ENCODE measurements at regions not wholly inside any gene's neighbourhood (a gene's known extent, or its start where the extent isn't known, plus 50 kb on each side); places are given as distances from the start of the nearest gene placed in this dataset.

DNA sequence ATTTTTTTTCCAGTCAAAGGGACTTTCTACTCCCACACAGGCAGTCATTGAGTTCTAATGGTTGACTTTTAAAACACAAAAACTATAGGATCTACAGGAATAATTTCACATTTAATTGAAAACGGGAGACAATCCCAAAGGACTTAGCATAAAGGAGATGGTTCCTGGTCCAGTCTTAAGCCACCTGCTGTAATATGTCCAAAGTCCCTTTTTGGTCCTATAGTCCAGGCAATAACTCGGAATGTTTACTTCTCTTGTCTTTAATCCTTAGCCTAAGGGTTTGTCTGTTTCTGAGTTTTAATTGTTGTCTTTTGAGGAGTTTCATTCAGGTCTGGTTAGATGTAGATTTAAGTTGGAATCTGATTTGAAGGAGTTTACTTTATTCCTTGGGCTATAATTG lies 184.9 kb downstream of the BAMBI start:
- Histone ChIP-seq H3K27me3 (no peaks in the 10 kb centered on the region), H3K9me3 (no peaks in the 10 kb centered on the region), H3K4me3 (ENCODE audit: low read depth, low read length) (no peak overlapping the region), H3K4me1 (no peaks in the 10 kb centered on the region), H3K36me3 (no peaks in the 10 kb centered on the region)
- TF ChIP-seq CTCF (IDR thresholded peaks at IDR 0.05; ENCODE audit: low read depth, low read length): no peak
- no peak for DNase-seq

- no peaks in the 10 kb centered on the region for H3K27me3 ChIP-seq
- H3K9me3 ChIP-seq: no peaks in the 10 kb centered on the region
- TF ChIP-seq CTCF (IDR thresholded peaks at IDR 0.05; ENCODE audit: low read depth, low read length): no peak
- H3K4me1 ChIP-seq: no peaks in the 10 kb centered on the region
- no peak overlapping the region for H3K4me3 ChIP-seq (ENCODE audit: low read depth, low read length)
- H3K36me3 ChIP-seq: no peaks in the 10 kb centered on the region
- DNase-seq: no peak
Observed at GRCh38 chr10:28869606-28870201, 192.4 kb downstream of the BAMBI start.

- Histone ChIP-seq H3K27me3 (no peaks in the 10 kb centered on the region), H3K9me3 (no peaks in the 10 kb centered on the region), H3K36me3 (no peaks in the 10 kb centered on the region), H3K4me1 (no peaks in the 10 kb centered on the region), H3K4me3 (ENCODE audit: low read depth, low read length) (no peak overlapping the region)
- TF ChIP-seq CTCF (IDR thresholded peaks at IDR 0.05; ENCODE audit: low read depth, low read length): no peak
- no peak for DNase-seq
Observed at GRCh38 chr10:28871665-28872064, 194.3 kb downstream of the BAMBI start.

DNA sequence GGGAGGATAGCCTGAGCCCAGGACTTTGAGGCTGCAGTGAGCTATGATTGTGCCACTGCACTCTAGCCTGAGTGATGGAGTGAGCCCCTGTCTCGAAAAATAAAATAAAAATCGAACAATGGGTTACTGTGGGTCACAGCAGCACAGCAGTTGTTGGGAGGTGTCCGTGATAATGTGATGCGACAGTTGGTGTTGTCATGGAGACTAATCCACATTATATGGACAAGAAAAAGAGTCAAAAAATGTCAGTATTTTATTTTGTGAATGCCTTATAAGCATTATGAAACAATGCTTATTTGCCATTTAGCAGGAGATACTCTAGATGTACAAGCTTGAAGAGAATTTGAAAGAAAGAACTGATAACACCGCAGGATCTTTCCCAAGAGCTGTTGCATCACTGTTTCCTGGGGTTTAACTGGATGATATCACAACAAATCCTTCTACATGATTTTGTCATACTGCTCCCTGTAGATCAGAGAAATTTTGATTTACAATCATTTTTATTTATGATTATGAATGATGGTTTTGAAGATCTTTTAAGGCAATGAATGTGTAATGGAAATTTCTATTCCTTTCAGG lies 195.4 kb downstream of the BAMBI start:
- Histone ChIP-seq H3K27me3 (no peaks in the 10 kb centered on the region), H3K4me3 (ENCODE audit: low read depth, low read length) (no peak overlapping the region), H3K36me3 (no peaks in the 10 kb centered on the region), H3K9me3 (no peaks in the 10 kb centered on the region), H3K4me1 (no peaks in the 10 kb centered on the region)
- DNase-seq: no peak
- TF ChIP-seq CTCF (IDR thresholded peaks at IDR 0.05; ENCODE audit: low read depth, low read length): no peak

DNA sequence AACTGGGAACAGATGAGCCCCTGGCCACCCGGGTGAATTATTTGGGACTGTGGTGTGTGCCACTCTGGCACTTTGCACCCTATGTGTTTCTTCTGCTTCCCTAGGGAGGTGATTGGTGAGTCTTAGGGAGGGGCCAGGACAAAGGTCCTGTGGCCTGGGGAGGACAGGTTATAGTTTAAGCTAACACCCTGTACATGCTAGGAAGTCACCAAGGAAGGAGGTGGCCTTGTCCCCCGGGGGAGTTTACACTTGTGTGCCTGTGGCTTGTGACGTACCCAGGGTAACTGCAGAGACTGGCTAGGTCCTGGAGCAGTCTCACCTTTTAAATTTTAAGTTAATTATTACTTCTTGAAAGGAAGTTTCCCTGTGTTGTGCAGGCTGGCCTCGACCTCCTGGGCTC lies 196.2 kb downstream of the BAMBI start:
- DNase-seq: no peak
- Histone ChIP-seq H3K4me3 (ENCODE audit: low read depth, low read length) (no peak overlapping the region), H3K9me3 (no peaks in the 10 kb centered on the region), H3K27me3 (no peaks in the 10 kb centered on the region), H3K4me1 (peaks cover 7% of the 10 kb centered on the region), H3K36me3 (no peaks in the 10 kb centered on the region)
- no peak for TF ChIP-seq CTCF (IDR thresholded peaks at IDR 0.05; ENCODE audit: low read depth, low read length)

GRCh38 chr10:28874210-28874609 lies 196.9 kb downstream of the BAMBI start:
- no peaks in the 10 kb centered on the region for H3K36me3 ChIP-seq
- H3K4me1 ChIP-seq: peaks cover 7% of the 10 kb centered on the region
- DNase-seq: no peak
- no peak overlapping the region for H3K4me3 ChIP-seq (ENCODE audit: low read depth, low read length)
- no peaks in the 10 kb centered on the region for H3K27me3 ChIP-seq
- no peak for TF ChIP-seq CTCF (IDR thresholded peaks at IDR 0.05; ENCODE audit: low read depth, low read length)
- H3K9me3 ChIP-seq: no peaks in the 10 kb centered on the region

Measured in BE2C (cell line).